ENCODE measurements at regions not wholly inside any gene's neighbourhood (a gene's known extent, or its start where the extent isn't known, plus 50 kb on each side); places are given as distances from the start of the nearest gene placed in this dataset.

- no peak for TF ChIP-seq ZBTB7A (IDR thresholded peaks at IDR 0.05; ENCODE audit: low read depth)
- no peak for TF ChIP-seq TEAD4 (IDR thresholded peaks at IDR 0.05)
- TF ChIP-seq, protein P1, sequence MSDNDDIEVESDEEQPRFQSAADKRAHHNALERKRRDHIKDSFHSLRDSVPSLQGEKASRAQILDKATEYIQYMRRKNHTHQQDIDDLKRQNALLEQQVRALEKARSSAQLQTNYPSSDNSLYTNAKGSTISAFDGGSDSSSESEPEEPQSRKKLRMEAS (IDR thresholded peaks at IDR 0.05): no peak
- no peak for TF ChIP-seq CREB1 (IDR thresholded peaks at IDR 0.05; ENCODE audit: low read depth)
- TF ChIP-seq RAD21 (IDR thresholded peaks at IDR 0.05; ENCODE audit: low read depth): no peak
- TF ChIP-seq YY1 (IDR thresholded peaks at IDR 0.05; ENCODE audit: low read depth): no peak
- TF ChIP-seq EP300 (IDR thresholded peaks at IDR 0.05; ENCODE audit: borderline replicate concordance): no peak
- no peak for TF ChIP-seq EGR1 (IDR thresholded peaks at IDR 0.05)
- no peak for TF ChIP-seq TCF12 (IDR thresholded peaks at IDR 0.05; ENCODE audit: low read depth)
- no peak for TF ChIP-seq FOXM1 (IDR thresholded peaks at IDR 0.05; ENCODE audit: borderline replicate concordance, low read depth)
- TF ChIP-seq CEBPB (IDR thresholded peaks at IDR 0.05): no peak
- TF ChIP-seq USF1 (IDR thresholded peaks at IDR 0.05): no peak
These were observed 106.1 kb upstream of the NDN start for GRCh38 chr15:23793191-23793680.

DNA sequence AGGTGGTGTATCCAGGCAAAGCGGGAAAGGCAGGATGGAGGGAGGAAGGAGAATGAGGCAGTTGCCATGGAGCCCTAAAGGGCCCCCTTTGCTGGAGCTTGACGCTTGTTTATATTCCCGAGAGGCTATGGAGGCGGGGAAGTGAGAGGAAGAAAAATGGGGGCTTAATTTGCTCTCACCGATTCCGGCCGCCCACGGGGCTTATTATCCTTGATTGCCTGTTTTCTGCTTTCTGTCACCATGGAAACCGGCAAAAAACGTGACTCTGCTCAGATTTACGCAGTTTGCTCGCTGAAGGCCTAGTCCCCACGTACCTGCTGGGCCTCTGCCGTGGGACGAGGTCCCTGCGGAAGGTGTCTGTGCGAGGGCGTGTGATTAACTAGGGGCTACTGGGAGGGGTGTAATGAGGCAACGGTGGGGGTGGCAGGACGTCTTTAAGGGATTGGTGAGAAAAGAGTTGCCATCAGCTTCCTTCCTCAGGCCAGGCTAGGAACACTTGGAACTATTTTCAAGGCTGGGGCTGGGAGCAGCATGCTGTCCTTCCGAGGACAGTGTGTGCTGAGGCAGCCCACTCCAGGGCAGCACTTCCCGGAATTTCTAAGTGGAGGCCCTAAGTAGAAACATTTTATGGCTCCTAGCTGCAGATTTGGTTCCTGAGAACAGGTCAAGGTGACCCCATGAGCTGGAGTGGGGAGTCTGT lies 110.8 kb upstream of the NDN start:
- TF ChIP-seq TEAD4 (IDR thresholded peaks at IDR 0.05) (no peak), RAD21 (IDR thresholded peaks at IDR 0.05; ENCODE audit: low read depth) (no peak), CREB1 (IDR thresholded peaks at IDR 0.05; ENCODE audit: low read depth) (no peak), TCF12 (IDR thresholded peaks at IDR 0.05; ENCODE audit: low read depth) (no peak), EGR1 (IDR thresholded peaks at IDR 0.05) (no peak), ZBTB7A (IDR thresholded peaks at IDR 0.05; ENCODE audit: low read depth) (no peak), USF1 (IDR thresholded peaks at IDR 0.05) (no peak)

- TF ChIP-seq TAF1 (IDR thresholded peaks at IDR 0.05; ENCODE audit: low read depth) (no peak), USF1 (IDR thresholded peaks at IDR 0.05) (no peak), YY1 (IDR thresholded peaks at IDR 0.05; ENCODE audit: low read depth) (no peak), CEBPB (IDR thresholded peaks at IDR 0.05) (no peak), EGR1 (IDR thresholded peaks at IDR 0.05) (no peak), ZBTB7A (IDR thresholded peaks at IDR 0.05; ENCODE audit: low read depth) (no peak), RAD21 (IDR thresholded peaks at IDR 0.05; ENCODE audit: low read depth) (no peak), CREB1 (IDR thresholded peaks at IDR 0.05; ENCODE audit: low read depth) (no peak), EP300 (IDR thresholded peaks at IDR 0.05; ENCODE audit: borderline replicate concordance) (no peak), FOXM1 (IDR thresholded peaks at IDR 0.05; ENCODE audit: borderline replicate concordance, low read depth) (no peak), TCF12 (IDR thresholded peaks at IDR 0.05; ENCODE audit: low read depth) (no peak), TEAD4 (IDR thresholded peaks at IDR 0.05) (no peak), NFIC (IDR thresholded peaks at IDR 0.05) (no peak)
- TF ChIP-seq, protein P1 (IDR thresholded peaks at IDR 0.05): no peak
- TF ChIP-seq, protein P2, sequence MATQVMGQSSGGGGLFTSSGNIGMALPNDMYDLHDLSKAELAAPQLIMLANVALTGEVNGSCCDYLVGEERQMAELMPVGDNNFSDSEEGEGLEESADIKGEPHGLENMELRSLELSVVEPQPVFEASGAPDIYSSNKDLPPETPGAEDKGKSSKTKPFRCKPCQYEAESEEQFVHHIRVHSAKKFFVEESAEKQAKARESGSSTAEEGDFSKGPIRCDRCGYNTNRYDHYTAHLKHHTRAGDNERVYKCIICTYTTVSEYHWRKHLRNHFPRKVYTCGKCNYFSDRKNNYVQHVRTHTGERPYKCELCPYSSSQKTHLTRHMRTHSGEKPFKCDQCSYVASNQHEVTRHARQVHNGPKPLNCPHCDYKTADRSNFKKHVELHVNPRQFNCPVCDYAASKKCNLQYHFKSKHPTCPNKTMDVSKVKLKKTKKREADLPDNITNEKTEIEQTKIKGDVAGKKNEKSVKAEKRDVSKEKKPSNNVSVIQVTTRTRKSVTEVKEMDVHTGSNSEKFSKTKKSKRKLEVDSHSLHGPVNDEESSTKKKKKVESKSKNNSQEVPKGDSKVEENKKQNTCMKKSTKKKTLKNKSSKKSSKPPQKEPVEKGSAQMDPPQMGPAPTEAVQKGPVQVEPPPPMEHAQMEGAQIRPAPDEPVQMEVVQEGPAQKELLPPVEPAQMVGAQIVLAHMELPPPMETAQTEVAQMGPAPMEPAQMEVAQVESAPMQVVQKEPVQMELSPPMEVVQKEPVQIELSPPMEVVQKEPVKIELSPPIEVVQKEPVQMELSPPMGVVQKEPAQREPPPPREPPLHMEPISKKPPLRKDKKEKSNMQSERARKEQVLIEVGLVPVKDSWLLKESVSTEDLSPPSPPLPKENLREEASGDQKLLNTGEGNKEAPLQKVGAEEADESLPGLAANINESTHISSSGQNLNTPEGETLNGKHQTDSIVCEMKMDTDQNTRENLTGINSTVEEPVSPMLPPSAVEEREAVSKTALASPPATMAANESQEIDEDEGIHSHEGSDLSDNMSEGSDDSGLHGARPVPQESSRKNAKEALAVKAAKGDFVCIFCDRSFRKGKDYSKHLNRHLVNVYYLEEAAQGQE (IDR thresholded peaks at IDR 0.05; ENCODE audit: low read depth): no peak
These were observed 114.8 kb upstream of the NDN start for GRCh38 chr15:23801881-23802280.

DNA sequence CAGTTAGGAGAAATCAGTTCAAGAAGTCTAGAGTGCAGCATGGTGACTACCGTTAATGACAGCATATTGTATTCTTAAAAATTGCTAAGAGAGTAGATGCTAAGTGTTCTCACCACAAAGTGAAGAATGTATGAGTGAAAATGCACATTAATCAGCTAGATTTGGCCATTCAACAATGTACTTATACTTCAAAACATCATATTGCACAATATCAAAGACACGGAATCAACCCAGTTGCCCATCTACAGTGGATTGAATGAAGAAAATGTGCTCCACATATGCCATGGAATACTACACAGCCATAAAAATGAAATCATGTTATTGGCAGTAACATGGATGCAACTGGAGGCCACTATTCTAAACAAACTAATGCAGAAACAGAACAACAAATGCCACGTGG lies 119.9 kb upstream of the NDN start:
- TF ChIP-seq, protein P1 (IDR thresholded peaks at IDR 0.05): no peak
- TF ChIP-seq, protein P2 (IDR thresholded peaks at IDR 0.05; ENCODE audit: low read depth): no peak
- TF ChIP-seq EGR1 (IDR thresholded peaks at IDR 0.05) (no peak), TAF1 (IDR thresholded peaks at IDR 0.05; ENCODE audit: low read depth) (no peak), NFIC (IDR thresholded peaks at IDR 0.05) (no peak), EP300 (IDR thresholded peaks at IDR 0.05; ENCODE audit: borderline replicate concordance) (no peak), FOXM1 (IDR thresholded peaks at IDR 0.05; ENCODE audit: borderline replicate concordance, low read depth) (no peak), TEAD4 (IDR thresholded peaks at IDR 0.05) (no peak), USF1 (IDR thresholded peaks at IDR 0.05) (no peak), RAD21 (IDR thresholded peaks at IDR 0.05; ENCODE audit: low read depth) (no peak), ZBTB7A (IDR thresholded peaks at IDR 0.05; ENCODE audit: low read depth) (no peak), CREB1 (IDR thresholded peaks at IDR 0.05; ENCODE audit: low read depth) (no peak), YY1 (IDR thresholded peaks at IDR 0.05; ENCODE audit: low read depth) (no peak), TCF12 (IDR thresholded peaks at IDR 0.05; ENCODE audit: low read depth) (no peak), CEBPB (IDR thresholded peaks at IDR 0.05) (no peak)
